ENCODE measurements at regions not wholly inside any gene's neighbourhood (a gene's known extent, or its start where the extent isn't known, plus 50 kb on each side); places are given as distances from the start of the nearest gene placed in this dataset.
"Not testable (repeated sequence)": the region's sequence is repeated elsewhere in the genome, so short reads cannot be mapped to it uniquely, and the experiment has no call there.

GRCh38 chr5:93213111-93213794 is 367.8 kb downstream of the NR2F1-AS1 start:
- DNase-seq, result not testable (repeated sequence)

GRCh38 chr5:93209476-93209875 is 371.5 kb downstream of the NR2F1-AS1 start:
- DNase-seq, result no peak

- DNase-seq, result no peak
These were observed 372.8 kb downstream of the NR2F1-AS1 start for GRCh38 chr5:93208141-93208751.

- DNase-seq, result no peak
These were observed 374.8 kb downstream of the NR2F1-AS1 start for GRCh38 chr5:93206203-93206602.

- DNase-seq, result no peak
These were observed 380.0 kb downstream of the NR2F1-AS1 start for GRCh38 chr5:93201061-93201460.

- DNase-seq, result no peak
These were observed 384.0 kb downstream of the NR2F1-AS1 start for GRCh38 chr5:93196986-93197385.

- DNase-seq, result no peak
These were observed 387.3 kb downstream of the NR2F1-AS1 start for GRCh38 chr5:93193431-93194347.

- no peak for DNase-seq
These were observed 388.3 kb downstream of the NR2F1-AS1 start for GRCh38 chr5:93192683-93193082.

GRCh38 chr5:93192087-93192486 is 388.9 kb downstream of the NR2F1-AS1 start:
- peak; percentile 75 to 99 for DNase-seq

- DNase-seq, result no peak
These were observed 389.8 kb downstream of the NR2F1-AS1 start for GRCh38 chr5:93191035-93191817.

- DNase-seq, result peak; percentile 73 to 93
These were observed 391.3 kb downstream of the NR2F1-AS1 start for GRCh38 chr5:93189707-93190120.

GRCh38 chr5:93188876-93189485 is 392.0 kb downstream of the NR2F1-AS1 start:
- no peak for DNase-seq

GRCh38 chr5:93186076-93186682 is 394.8 kb downstream of the NR2F1-AS1 start:
- DNase-seq, result no peak

- DNase-seq, result no peak
These were observed 397.0 kb downstream of the NR2F1-AS1 start for GRCh38 chr5:93184041-93184440.

GRCh38 chr5:93179466-93179865 is 401.6 kb downstream of the NR2F1-AS1 start:
- no peak for DNase-seq

GRCh38 chr5:93174930-93175329 is 406.1 kb downstream of the NR2F1-AS1 start:
- no peak for DNase-seq

GRCh38 chr5:93165559-93165958 is 415.5 kb downstream of the NR2F1-AS1 start:
- no peak for DNase-seq

- peak; percentile 72 to 89 for DNase-seq
These were observed 416.3 kb downstream of the NR2F1-AS1 start for GRCh38 chr5:93164690-93165089.

GRCh38 chr5:93163010-93163663 is 417.9 kb downstream of the NR2F1-AS1 start:
- peak; percentile 80 to 96 for DNase-seq

GRCh38 chr5:93161661-93162654 is 419.1 kb downstream of the NR2F1-AS1 start:
- DNase-seq, result peak; percentile 15 to 49
